Mesothelial cell of epicardium (in vitro differentiated cells): ENCODE measurements at regions not wholly inside any gene's neighbourhood (a gene's known extent, or its start where the extent isn't known, plus 50 kb on each side); places are given as distances from the start of the nearest gene placed in this dataset.

ENCODE experiments used
- DNase-seq, 2 experiments: peaks; one replicate each; pipeline ENCODE4 v3.0.0; 2021; ENCODE audit warnings: low spot score in 2 of 2; ENCODE audit not compliant: unreplicated experiment in 2 of 2
- H3K27ac Mint-ChIP-seq: 2 replicates; pipeline ENCODE4 v1.8.0; 2021; ENCODE audit warnings: mixed read lengths
- H3K27me3 Mint-ChIP-seq: 2 replicates; pipeline ENCODE4 v1.8.0; 2021; ENCODE audit warnings: low read depth, mixed read lengths
- H3K36me3 Mint-ChIP-seq: 2 replicates; pipeline ENCODE4 v1.8.0; 2021; ENCODE audit warnings: mixed read lengths
- H3K4me1 Mint-ChIP-seq: 2 replicates; pipeline ENCODE4 v1.8.0; 2021; ENCODE audit warnings: mixed read lengths
- H3K4me3 Mint-ChIP-seq: 2 replicates; pipeline ENCODE4 v1.8.0; 2021; ENCODE audit warnings: mild to moderate bottlenecking, moderate library complexity, mixed read lengths
- H3K9me3 Mint-ChIP-seq: 2 replicates; pipeline ENCODE4 v1.8.0; 2021; ENCODE audit warnings: mixed read lengths
- CTCF ChIP-seq: fragments of 200-600 bp; sonication (generic); IDR thresholded peaks from one replicate; pipeline ENCODE4 v1.5.0; 2021; ENCODE audit warnings: antibody characterized with exemption; ENCODE audit not compliant: unreplicated experiment

DNA sequence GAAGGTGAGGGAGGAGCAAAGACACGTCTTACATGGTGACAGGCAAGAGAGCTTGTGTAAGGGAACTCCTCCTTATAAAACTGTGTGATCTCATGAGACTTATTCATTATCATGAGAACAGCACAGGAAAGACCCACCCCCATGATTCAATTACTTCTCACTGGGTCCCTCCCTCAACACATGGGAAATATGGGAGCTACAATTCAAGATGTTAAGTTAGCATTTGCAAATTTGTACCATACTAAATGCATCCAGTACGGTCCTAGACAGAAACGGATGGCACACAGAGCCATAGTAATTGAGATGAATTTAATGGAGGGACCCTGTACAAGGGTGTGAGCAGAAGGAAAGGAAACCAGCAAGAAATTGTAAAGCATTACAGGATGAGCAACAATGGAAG is 765.8 kb upstream of the API5 start:
- Mint-ChIP-seq H3K4me1 (peaks cover 4% of the 10 kb centered on the region), H3K27me3 (no peaks in the 10 kb centered on the region)
- no peak for TF ChIP-seq CTCF

DNA sequence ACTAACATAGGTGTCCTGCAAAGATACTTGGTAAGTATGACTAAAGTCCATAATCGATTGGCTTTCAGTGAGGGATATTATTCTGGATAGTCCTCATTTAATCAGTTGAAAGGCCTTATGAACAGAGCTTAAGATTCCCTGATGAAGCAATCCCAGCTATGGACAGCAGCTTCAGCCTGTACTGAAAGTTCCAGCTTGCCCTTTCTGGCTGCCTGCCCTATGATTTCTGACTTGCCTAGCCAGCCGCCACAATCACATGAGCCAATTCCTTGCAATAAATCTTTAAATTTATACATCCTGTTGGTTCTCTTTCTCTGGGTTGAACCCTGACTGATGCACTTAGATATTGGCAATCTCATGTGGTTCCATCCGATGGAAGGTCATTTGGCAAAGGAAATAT is 759.0 kb upstream of the API5 start:
- no peak overlapping the region for H3K27ac Mint-ChIP-seq
- H3K27me3 Mint-ChIP-seq = no peaks in the 10 kb centered on the region
- TF ChIP-seq CTCF = no peak
- no peak for DNase-seq
- H3K4me3 Mint-ChIP-seq = no peak overlapping the region
- no peaks in the 10 kb centered on the region for H3K4me1 Mint-ChIP-seq
- no peaks in the 10 kb centered on the region for H3K9me3 Mint-ChIP-seq
- H3K36me3 Mint-ChIP-seq = no peaks in the 10 kb centered on the region

More for the DNA sequence above, 765.8 kb upstream of the API5 start:
- H3K36me3 Mint-ChIP-seq = no peaks in the 10 kb centered on the region
- DNase-seq = no peak
- peaks cover 8% of the 10 kb centered on the region for H3K9me3 Mint-ChIP-seq
- no peak overlapping the region for H3K4me3 Mint-ChIP-seq
- H3K27ac Mint-ChIP-seq = no peak overlapping the region

GRCh38 chr11:42555190-42555589 is 756.6 kb upstream of the API5 start:
- TF ChIP-seq CTCF = no peak

DNA sequence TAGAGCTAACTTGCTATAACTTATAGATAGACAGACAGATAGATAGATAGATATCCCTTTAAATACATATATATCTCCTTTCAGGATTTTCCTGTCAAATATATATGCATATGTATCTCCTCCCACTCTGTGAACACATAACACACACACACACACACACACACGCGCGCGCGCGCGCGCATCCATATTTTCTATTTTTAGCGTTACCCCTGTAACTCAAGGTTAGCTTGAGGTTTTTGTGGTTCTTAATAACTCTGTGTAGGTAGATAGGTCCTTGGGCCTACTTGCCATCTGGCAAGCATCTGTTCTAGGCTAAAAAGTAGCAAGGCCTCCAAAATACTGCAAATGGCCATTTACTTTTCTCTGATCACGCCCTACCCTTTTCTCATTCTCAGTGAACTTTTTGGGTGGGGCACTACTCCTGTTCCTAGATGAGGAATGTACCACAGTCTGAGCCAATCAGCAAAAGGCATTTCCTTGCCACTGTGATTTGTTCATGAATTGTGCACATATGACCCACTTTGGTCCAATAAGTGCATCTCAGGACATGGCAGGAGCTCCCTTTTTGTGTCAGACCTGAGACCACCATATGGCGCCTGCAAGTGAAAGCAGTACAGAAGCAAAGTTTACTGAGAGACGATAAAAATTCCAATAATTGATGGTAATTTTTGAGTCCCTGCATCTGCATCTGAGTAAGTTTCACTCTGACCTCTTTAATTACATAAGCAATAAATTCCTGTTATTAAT is 740.5 kb upstream of the API5 start:
- H3K9me3 Mint-ChIP-seq = peaks cover 17% of the 10 kb centered on the region
- H3K27me3 Mint-ChIP-seq = no peaks in the 10 kb centered on the region
- no peak overlapping the region for H3K4me3 Mint-ChIP-seq
- TF ChIP-seq CTCF = no peak
- H3K4me1 Mint-ChIP-seq = peaks cover 2% of the 10 kb centered on the region
- H3K27ac Mint-ChIP-seq = no peak overlapping the region
- no peaks in the 10 kb centered on the region for H3K36me3 Mint-ChIP-seq
- DNase-seq = no peak

More at GRCh38 chr11:42555190-42555589, 756.6 kb upstream of the API5 start:
- no peaks in the 10 kb centered on the region for H3K9me3 Mint-ChIP-seq
- no peaks in the 10 kb centered on the region for H3K27me3 Mint-ChIP-seq
- no peak overlapping the region for H3K27ac Mint-ChIP-seq
- no peaks in the 10 kb centered on the region for H3K4me1 Mint-ChIP-seq
- no peak overlapping the region for H3K4me3 Mint-ChIP-seq
- DNase-seq = no peak
- H3K36me3 Mint-ChIP-seq = no peaks in the 10 kb centered on the region

DNA sequence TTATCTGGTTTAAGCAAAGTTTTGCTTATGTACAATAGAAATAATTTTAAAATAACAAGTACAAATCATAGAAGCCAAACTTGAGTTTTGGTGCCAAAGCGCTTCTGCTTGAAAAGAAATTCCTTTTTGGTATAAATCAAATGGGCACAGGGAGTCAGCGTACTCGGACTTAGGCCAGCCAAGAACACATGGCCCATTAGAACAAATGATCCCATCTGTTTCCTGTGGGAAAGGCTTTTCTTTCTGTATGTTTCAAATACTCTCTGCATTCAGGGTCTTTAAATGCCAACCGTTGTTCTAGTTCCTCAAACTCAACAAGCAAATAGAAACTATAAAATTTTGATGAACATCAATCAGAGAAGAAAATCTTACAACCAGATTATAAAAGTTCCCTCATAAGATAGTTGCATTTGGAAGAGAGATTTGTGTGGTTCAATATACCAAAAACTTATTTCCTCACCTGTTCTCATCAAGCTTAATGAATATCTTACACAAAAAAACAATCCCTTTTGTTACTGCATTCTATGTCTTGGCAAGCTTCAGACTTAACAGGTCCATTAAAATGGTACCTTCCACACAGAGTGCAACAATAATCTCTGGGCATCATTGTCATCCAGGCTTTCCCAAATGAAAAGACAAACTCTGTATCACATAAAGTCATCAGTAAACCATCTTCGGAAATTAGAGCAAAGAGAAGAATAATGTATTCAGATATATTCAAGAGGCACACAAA is 739.8 kb upstream of the API5 start:
- DNase-seq = no peak
- no peak overlapping the region for H3K27ac Mint-ChIP-seq
- H3K9me3 Mint-ChIP-seq = peaks cover 9% of the 10 kb centered on the region
- no peaks in the 10 kb centered on the region for H3K27me3 Mint-ChIP-seq
- no peak for TF ChIP-seq CTCF
- no peaks in the 10 kb centered on the region for H3K36me3 Mint-ChIP-seq
- peaks cover 2% of the 10 kb centered on the region for H3K4me1 Mint-ChIP-seq
- H3K4me3 Mint-ChIP-seq = no peak overlapping the region
